ENCODE measurements at regions not wholly inside any gene's neighbourhood (a gene's known extent, or its start where the extent isn't known, plus 50 kb on each side); places are given as distances from the start of the nearest gene placed in this dataset.

DNA sequence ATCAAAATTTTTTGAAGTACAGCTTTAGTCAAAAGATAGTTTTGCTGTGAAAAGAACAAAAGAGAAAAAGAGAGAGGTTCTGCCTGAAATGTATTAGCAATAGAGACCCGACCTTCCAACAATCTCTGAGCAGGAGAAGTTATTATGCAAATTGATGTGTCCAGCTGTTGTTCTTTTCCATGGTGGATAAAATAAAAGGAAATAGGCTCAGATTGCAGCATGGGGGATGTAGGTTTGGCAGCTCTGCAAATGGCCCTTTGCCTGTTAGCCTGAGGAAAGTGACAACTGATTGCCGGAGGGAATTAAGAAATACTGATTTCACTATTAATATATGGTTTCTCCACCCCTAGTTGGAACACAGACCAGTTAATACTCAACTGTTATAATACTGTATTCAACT, 1283.2 kb upstream of the NXPH2 start:
- TF ChIP-seq CTCF (IDR thresholded peaks at IDR 0.05) (no peak), TCF12 (IDR thresholded peaks at IDR 0.05) (no peak), NRF1 (IDR thresholded peaks at IDR 0.05; ENCODE audit: low read depth, low read length) (no peak), FOXJ3 (CRISPR knock-in tag; IDR thresholded peaks at IDR 0.05) (no peak), YY1 (IDR thresholded peaks at IDR 0.05; ENCODE audit: low read depth) (no peak)
- TF ChIP-seq, protein P1, sequence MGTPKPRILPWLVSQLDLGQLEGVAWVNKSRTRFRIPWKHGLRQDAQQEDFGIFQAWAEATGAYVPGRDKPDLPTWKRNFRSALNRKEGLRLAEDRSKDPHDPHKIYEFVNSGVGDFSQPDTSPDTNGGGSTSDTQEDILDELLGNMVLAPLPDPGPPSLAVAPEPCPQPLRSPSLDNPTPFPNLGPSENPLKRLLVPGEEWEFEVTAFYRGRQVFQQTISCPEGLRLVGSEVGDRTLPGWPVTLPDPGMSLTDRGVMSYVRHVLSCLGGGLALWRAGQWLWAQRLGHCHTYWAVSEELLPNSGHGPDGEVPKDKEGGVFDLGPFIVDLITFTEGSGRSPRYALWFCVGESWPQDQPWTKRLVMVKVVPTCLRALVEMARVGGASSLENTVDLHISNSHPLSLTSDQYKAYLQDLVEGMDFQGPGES (IDR thresholded peaks at IDR 0.05; ENCODE audit: low read depth, low read length), result no peak

All from SK-N-SH (cell line).